ENCODE measurements at regions not wholly inside any gene's neighbourhood (a gene's known extent, or its start where the extent isn't known, plus 50 kb on each side); places are given as distances from the start of the nearest gene placed in this dataset.

DNA sequence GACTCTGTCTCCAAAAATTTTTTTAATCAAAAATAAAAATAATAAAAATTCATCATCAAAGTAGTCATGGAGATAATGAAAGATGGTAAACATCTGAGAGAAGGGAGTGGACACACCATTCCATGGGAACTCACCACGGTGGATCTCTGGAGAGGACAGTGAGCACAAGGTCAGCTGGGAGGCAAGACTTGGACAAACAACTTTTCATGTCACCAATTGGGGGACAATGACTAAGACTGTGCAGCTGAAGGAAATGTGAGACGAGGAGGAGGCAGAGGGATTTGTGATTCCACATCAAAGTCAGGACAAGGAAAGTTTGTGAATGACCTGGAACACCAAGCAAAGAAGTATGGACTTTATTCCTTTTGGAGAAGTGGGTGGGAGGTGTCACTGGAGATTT lies 121.0 kb upstream of the SH3BP4 start:
- no peak overlapping the region for H3K4me2 ChIP-seq (ENCODE audit: extremely low read depth, insufficient read depth, low read length)
- no peaks in the 10 kb centered on the region for H3K27me3 ChIP-seq (ENCODE audit: control insufficient read depth, insufficient read depth, low read length)
- H2AFZ ChIP-seq (ENCODE audit: low read length), result no peak overlapping the region
- no peak overlapping the region for H3K4me3 ChIP-seq (replicated peaks in 1 of 4; ENCODE audit: control extremely low read depth in 1 of 4, insufficient read depth in 1 of 4, low read depth in 3 of 4, low read length in 4 of 4)
- TF ChIP-seq, protein P1, sequence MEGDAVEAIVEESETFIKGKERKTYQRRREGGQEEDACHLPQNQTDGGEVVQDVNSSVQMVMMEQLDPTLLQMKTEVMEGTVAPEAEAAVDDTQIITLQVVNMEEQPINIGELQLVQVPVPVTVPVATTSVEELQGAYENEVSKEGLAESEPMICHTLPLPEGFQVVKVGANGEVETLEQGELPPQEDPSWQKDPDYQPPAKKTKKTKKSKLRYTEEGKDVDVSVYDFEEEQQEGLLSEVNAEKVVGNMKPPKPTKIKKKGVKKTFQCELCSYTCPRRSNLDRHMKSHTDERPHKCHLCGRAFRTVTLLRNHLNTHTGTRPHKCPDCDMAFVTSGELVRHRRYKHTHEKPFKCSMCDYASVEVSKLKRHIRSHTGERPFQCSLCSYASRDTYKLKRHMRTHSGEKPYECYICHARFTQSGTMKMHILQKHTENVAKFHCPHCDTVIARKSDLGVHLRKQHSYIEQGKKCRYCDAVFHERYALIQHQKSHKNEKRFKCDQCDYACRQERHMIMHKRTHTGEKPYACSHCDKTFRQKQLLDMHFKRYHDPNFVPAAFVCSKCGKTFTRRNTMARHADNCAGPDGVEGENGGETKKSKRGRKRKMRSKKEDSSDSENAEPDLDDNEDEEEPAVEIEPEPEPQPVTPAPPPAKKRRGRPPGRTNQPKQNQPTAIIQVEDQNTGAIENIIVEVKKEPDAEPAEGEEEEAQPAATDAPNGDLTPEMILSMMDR (conservative IDR thresholded peaks at IDR 0.05 in 1 of 2, IDR thresholded peaks at IDR 0.05 in 1 of 2; ENCODE audit: low read depth in 1 of 2, low read length in 2 of 2), result no peak
- no peak for TF ChIP-seq EZH2 (IDR thresholded peaks at IDR 0.05; ENCODE audit: low read length, missing control alignments)
- no peaks in the 10 kb centered on the region for H4K20me1 ChIP-seq (ENCODE audit: control insufficient read depth, extremely low read depth, insufficient read depth, low read length)
- no peak for DNase-seq (ENCODE audit: low read depth in 2 of 2)
- no peaks in the 10 kb centered on the region for H3K79me2 ChIP-seq (ENCODE audit: control insufficient read depth, insufficient read depth, low read length)
- H3K4me1 ChIP-seq (ENCODE audit: control insufficient read depth, extremely low read depth, insufficient read depth, low read length), result no peaks in the 10 kb centered on the region
- no peaks in the 10 kb centered on the region for H3K9me3 ChIP-seq (ENCODE audit: control insufficient read depth, insufficient read depth, low read depth, low read length)
- no peak overlapping the region for H3K27ac ChIP-seq (ENCODE audit: insufficient read depth, low read length)
- no peaks in the 10 kb centered on the region for H3K36me3 ChIP-seq (ENCODE audit: control insufficient read depth, insufficient read depth, low read length)
- no peak overlapping the region for H3K9ac ChIP-seq (ENCODE audit: insufficient read depth, low read length)

DNA sequence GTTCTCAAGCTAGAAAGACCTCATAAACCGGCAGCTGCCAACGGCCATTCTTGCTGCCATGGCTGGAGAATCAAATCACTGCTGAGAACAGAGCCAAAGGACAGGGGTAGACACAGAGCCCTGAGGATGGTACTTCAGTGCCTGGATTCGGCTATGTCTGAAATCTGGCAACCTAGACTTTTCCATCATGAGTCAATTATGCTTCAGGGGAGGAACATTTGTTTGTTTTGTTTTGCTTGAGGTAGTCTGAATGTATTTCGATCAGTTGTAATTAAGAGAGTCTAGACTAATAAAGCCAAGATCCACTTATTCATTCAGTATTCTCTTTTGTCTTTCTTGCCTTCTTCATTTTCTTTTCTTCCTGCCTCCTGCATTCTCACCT lies 122.8 kb upstream of the SH3BP4 start:
- H3K9me3 ChIP-seq (ENCODE audit: control insufficient read depth, insufficient read depth, low read depth, low read length), result no peaks in the 10 kb centered on the region
- H3K4me2 ChIP-seq (ENCODE audit: extremely low read depth, insufficient read depth, low read length), result no peak overlapping the region
- no peak for DNase-seq (ENCODE audit: low read depth in 2 of 2)
- no peaks in the 10 kb centered on the region for H3K27me3 ChIP-seq (ENCODE audit: control insufficient read depth, insufficient read depth, low read length)
- no peak overlapping the region for H3K9ac ChIP-seq (ENCODE audit: insufficient read depth, low read length)
- no peak overlapping the region for H3K27ac ChIP-seq (ENCODE audit: insufficient read depth, low read length)
- peaks cover 4% of the 10 kb centered on the region for H3K4me1 ChIP-seq (ENCODE audit: control insufficient read depth, extremely low read depth, insufficient read depth, low read length)
- no peaks in the 10 kb centered on the region for H4K20me1 ChIP-seq (ENCODE audit: control insufficient read depth, extremely low read depth, insufficient read depth, low read length)
- H2AFZ ChIP-seq (ENCODE audit: low read length), result no peak overlapping the region
- no peaks in the 10 kb centered on the region for H3K36me3 ChIP-seq (ENCODE audit: control insufficient read depth, insufficient read depth, low read length)
- H3K79me2 ChIP-seq (ENCODE audit: control insufficient read depth, insufficient read depth, low read length), result no peaks in the 10 kb centered on the region
- no peak for TF ChIP-seq EZH2 (IDR thresholded peaks at IDR 0.05; ENCODE audit: low read length, missing control alignments)
- TF ChIP-seq, protein P1 (conservative IDR thresholded peaks at IDR 0.05 in 1 of 2, IDR thresholded peaks at IDR 0.05 in 1 of 2; ENCODE audit: low read depth in 1 of 2, low read length in 2 of 2), result no peak
- no peak overlapping the region for H3K4me3 ChIP-seq (replicated peaks in 1 of 4; ENCODE audit: control extremely low read depth in 1 of 4, insufficient read depth in 1 of 4, low read depth in 3 of 4, low read length in 4 of 4)

DNA sequence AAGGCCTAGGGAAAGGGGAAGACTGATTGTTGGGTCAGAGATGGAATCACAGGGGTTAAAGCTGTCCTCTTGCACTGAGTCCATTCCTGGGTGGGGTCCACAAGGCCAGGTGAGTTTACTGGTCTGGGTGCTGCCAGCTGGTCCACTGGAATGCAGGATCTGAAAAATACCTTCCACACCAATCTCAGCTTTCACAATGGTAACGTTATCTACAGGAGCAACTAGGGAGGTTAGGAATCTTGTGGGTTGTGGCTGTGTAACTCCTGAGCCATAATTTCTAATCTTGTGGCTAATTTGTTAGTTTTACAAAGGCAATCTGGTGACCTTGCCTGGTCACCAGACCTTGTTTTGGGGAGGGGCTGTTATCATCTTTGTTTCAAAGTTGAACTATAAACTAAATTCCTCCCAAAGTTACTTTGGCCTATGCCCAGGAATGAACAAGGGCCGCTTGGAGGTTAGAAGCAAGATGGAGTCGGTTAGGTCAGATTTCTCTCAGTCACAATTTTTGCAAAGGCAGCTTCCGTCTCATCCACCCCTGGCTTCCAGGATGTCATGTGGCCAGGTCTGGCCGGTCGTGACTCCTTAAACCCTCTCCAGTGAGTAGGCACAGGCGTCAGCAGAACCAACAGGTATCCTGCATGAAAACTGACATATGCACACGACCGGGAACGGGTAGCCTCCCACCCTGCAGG lies 123.3 kb upstream of the SH3BP4 start:
- no peaks in the 10 kb centered on the region for H4K20me1 ChIP-seq (ENCODE audit: control insufficient read depth, extremely low read depth, insufficient read depth, low read length)
- H3K27ac ChIP-seq (ENCODE audit: insufficient read depth, low read length), result no peak overlapping the region
- H3K4me3 ChIP-seq (replicated peaks in 1 of 4; ENCODE audit: control extremely low read depth in 1 of 4, insufficient read depth in 1 of 4, low read depth in 3 of 4, low read length in 4 of 4), result no peak overlapping the region
- H3K9me3 ChIP-seq (ENCODE audit: control insufficient read depth, insufficient read depth, low read depth, low read length), result no peaks in the 10 kb centered on the region
- DNase-seq (ENCODE audit: low read depth in 2 of 2), result peak in 1 of 2 donors; percentile 79
- H3K27me3 ChIP-seq (ENCODE audit: control insufficient read depth, insufficient read depth, low read length), result no peaks in the 10 kb centered on the region
- no peak overlapping the region for H3K4me2 ChIP-seq (ENCODE audit: extremely low read depth, insufficient read depth, low read length)
- no peak overlapping the region for H3K9ac ChIP-seq (ENCODE audit: insufficient read depth, low read length)
- H3K79me2 ChIP-seq (ENCODE audit: control insufficient read depth, insufficient read depth, low read length), result no peaks in the 10 kb centered on the region
- peaks cover 6% of the 10 kb centered on the region for H3K4me1 ChIP-seq (ENCODE audit: control insufficient read depth, extremely low read depth, insufficient read depth, low read length)
- no peaks in the 10 kb centered on the region for H3K36me3 ChIP-seq (ENCODE audit: control insufficient read depth, insufficient read depth, low read length)
- no peak overlapping the region for H2AFZ ChIP-seq (ENCODE audit: low read length)
- TF ChIP-seq EZH2 (IDR thresholded peaks at IDR 0.05; ENCODE audit: low read length, missing control alignments), result no peak
- TF ChIP-seq, protein P1 (conservative IDR thresholded peaks at IDR 0.05 in 1 of 2, IDR thresholded peaks at IDR 0.05 in 1 of 2; ENCODE audit: low read depth in 1 of 2, low read length in 2 of 2), result no peak
